ENCODE measurements at regions not wholly inside any gene's neighbourhood (a gene's known extent, or its start where the extent isn't known, plus 50 kb on each side); places are given as distances from the start of the nearest gene placed in this dataset.

- TF ChIP-seq, protein P1, sequence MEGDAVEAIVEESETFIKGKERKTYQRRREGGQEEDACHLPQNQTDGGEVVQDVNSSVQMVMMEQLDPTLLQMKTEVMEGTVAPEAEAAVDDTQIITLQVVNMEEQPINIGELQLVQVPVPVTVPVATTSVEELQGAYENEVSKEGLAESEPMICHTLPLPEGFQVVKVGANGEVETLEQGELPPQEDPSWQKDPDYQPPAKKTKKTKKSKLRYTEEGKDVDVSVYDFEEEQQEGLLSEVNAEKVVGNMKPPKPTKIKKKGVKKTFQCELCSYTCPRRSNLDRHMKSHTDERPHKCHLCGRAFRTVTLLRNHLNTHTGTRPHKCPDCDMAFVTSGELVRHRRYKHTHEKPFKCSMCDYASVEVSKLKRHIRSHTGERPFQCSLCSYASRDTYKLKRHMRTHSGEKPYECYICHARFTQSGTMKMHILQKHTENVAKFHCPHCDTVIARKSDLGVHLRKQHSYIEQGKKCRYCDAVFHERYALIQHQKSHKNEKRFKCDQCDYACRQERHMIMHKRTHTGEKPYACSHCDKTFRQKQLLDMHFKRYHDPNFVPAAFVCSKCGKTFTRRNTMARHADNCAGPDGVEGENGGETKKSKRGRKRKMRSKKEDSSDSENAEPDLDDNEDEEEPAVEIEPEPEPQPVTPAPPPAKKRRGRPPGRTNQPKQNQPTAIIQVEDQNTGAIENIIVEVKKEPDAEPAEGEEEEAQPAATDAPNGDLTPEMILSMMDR (IDR thresholded peaks at IDR 0.05; ENCODE audit: insufficient read depth, low read length, poor library complexity, severe bottlenecking), result no peak
- TF ChIP-seq EZH2phosphoT487 (conservative IDR thresholded peaks at IDR 0.05; ENCODE audit: low read length), result no peak
Observed at GRCh38 chr6:106820412-106820852, 154.1 kb downstream of the CD24 start.

All from SU-DHL-6 (cell line).